B cell (primary cell): ENCODE measurements at regions not wholly inside any gene's neighbourhood (a gene's known extent, or its start where the extent isn't known, plus 50 kb on each side); places are given as distances from the start of the nearest gene placed in this dataset.

Experiments
- EZH2 ChIP-seq: IDR thresholded peaks from 2 replicates; pipeline ENCODE4 v1.6.1; 2012; ENCODE audit warnings: borderline replicate concordance, low read depth, mild to moderate bottlenecking, moderate library complexity, low read length; ENCODE audit not compliant: insufficient read depth, poor library complexity, severe bottlenecking
- TF ChIP-seq, protein P1 (sequence below): fragments of 200-600 bp; IDR thresholded peaks from one replicate; pipeline ENCODE4 v1.8.0; 2022; ENCODE audit warnings: antibody characterized with exemption, mild to moderate bottlenecking

DNA sequence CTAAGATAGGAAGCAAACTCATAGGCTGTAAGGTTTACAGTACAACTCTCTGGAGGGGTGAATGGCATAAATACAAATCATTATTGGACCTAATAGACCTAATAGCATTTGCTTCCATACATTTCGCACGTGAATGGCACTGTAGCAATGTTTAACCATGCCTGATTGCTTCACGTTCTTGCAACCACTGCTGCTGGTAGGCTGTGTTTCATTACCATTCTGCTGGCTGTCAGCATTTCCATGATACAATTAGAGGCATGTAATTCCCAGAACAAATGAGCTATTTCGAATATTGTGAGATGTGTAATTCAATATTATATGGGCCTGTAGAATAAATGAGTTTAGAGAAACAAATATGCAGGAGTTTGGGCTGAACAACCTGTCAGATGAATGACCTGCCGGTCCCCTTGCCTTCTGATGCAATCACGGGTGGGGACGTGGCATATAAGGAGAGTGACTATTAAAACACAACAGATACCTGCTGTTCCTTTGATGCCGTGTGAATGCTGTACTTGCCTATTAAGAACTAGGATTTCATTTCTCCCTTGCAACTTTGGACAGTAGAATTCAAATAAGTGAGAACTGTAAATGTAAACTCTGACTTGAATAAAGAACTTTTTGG, 393.4 kb downstream of the ACTR3B start:
- TF ChIP-seq, protein P1, sequence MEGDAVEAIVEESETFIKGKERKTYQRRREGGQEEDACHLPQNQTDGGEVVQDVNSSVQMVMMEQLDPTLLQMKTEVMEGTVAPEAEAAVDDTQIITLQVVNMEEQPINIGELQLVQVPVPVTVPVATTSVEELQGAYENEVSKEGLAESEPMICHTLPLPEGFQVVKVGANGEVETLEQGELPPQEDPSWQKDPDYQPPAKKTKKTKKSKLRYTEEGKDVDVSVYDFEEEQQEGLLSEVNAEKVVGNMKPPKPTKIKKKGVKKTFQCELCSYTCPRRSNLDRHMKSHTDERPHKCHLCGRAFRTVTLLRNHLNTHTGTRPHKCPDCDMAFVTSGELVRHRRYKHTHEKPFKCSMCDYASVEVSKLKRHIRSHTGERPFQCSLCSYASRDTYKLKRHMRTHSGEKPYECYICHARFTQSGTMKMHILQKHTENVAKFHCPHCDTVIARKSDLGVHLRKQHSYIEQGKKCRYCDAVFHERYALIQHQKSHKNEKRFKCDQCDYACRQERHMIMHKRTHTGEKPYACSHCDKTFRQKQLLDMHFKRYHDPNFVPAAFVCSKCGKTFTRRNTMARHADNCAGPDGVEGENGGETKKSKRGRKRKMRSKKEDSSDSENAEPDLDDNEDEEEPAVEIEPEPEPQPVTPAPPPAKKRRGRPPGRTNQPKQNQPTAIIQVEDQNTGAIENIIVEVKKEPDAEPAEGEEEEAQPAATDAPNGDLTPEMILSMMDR, result no peak
- no peak for TF ChIP-seq EZH2
